SKM-1 treated with dmso at 0.1 percent for 144 hours (cell line): ENCODE measurements at regions not wholly inside any gene's neighbourhood (a gene's known extent, or its start where the extent isn't known, plus 50 kb on each side); places are given as distances from the start of the nearest gene placed in this dataset.
"Not testable (repeated sequence)": the region's sequence is repeated elsewhere in the genome, so short reads cannot be mapped to it uniquely, and the experiment has no call there.

Experiments
- DNase-seq: peaks from one replicate; lab custom pipeline; 2025; ENCODE audit not compliant: unreplicated experiment; lab: John Stamatoyannopoulos, UW

DNA sequence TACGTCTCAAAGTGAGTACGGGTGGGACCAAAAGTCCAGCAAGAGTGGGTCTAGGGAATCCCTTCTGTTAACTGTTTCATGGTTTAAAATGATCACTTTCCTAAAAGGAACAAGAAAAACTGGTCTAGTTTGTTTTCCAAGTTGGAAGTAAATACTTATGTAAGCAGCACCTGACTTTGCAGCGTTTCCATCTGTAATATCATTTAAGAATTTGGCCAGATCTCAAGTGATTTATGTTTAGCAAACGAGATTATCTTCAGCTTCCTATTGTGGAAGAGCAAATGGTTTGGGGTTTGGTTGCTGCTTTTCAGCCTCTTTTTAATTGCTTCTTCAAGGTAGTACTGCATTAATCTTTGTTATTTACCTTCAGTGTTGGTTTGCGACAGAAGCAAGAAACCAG is 50.4 kb downstream of the FHIP1A start:
- no peak for DNase-seq

- no peak for DNase-seq
Observed at GRCh38 chr4:151460434-151460833, 51.5 kb downstream of the FHIP1A start.

DNA sequence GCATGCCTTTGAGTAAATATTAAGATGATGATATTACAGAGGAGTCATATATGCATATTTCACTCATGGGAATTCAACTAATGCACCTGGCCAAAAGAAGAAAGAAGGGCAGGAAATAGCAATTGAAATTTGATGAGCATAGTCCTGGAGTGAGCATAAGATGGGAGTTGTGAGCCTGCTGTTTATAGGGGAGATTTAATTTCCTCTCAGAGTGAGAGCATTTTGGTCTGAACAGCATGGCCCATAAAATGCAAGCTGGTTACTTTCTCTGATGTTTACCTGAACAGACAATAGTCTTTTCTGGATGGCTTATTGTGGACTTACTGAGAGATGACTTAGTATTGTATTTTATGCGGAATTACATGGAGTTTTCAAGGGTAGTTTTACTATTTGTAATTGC is 53.6 kb downstream of the FHIP1A start:
- no peak for DNase-seq

DNA sequence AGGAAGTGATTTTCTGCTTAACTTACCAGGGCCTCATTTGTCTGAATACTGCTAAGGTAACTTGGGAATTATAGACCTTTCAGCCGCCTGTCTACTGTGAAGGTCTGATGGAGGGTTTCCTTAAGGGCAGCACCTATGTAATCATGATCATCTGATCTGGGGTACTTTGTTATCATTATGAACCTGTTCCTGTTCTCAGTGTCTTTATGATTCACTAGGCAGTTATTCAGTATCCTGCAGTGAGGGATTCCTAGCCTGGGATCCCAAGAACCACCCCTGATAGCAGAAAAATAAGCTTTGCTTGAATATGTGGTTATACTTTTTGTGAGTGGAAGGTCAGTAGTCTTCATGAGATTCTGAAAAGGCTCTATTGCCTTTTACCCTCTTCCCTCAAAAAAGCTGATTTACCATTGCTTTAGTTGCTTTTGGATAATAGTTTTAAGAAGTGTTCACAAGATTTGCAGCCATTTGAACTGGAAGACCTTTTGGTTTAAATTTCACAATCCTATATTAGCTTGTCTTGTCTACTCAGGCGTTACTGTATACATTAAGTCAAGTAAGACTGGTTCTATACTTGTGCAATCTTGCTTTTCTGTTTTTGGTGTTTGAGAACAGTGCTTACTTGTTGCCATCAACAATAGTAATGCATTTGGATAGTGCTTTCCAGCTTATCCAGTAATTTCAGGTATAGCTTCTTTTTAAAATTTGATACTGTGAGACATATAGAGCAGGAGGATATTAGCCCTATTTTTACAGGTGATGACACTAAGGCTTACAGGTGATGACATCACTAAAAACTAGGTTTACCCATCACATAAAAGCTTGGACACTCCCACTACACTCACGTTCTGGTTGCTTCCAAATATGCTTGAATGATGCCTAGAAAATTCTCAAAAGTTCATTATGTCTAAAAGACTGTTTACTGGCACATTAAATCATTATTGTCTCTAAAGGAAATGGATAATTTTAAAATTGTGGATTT is 60.0 kb downstream of the FHIP1A start:
- DNase-seq = no peak

DNA sequence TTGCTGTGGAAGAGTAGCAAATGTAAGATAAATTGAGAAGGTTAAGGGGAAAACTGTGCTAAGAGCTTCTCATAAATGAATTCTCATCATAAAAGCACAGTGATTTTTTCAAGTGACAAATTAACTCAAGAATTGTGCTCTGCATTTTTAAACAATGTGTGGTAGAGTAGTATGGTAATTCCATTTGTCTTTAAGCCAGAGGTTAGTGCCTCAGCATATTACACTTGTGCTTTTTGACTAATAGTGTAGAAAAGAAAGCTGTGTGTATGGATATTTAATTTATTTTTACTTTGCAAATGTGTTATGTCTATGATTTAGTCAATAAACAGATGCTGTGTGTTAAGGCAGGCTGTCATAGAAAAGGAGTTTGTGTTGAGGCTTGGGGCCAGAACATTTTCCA is 61.0 kb downstream of the FHIP1A start:
- no peak for DNase-seq

DNA sequence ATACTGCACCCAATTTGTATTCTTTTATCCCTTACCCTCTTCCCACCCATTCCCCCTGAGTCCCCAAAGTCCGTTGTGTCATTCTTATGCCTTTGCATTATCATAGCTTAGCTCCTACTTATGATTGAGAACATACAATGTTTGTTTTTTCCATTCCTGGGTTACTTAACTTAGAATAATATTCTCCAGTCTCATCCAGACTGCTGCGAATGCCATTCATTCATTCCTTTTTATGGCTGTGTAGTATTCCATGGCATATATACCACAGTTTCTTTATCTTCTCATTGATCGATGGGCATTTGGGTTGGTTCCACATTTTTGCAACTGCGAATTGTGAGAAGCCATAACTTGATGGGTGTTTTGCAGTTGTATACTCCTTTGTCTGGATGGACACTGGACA is 62.8 kb downstream of the FHIP1A start:
- DNase-seq = no peak

- DNase-seq = no peak
Observed at GRCh38 chr4:151472297-151472696, 63.3 kb downstream of the FHIP1A start.

DNA sequence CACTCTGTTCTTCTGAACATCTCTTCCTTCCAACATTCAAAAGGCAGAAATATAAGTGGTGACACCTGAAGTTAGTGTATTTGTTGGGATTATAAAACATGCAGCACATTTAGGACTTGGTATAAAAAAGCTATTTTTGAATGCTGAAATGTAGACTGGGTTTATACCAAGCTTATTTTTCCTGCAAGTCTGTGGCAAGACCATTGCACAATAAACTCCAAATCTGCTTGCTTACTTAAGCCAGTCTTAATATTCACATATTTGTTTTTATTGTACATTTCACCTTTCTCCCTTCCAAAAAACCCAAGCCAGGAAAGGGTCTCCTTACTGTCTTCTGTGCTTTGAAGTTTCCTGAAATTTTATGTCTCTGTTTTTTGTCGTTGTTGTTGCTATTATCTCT is 63.7 kb downstream of the FHIP1A start:
- no peak for DNase-seq

DNA sequence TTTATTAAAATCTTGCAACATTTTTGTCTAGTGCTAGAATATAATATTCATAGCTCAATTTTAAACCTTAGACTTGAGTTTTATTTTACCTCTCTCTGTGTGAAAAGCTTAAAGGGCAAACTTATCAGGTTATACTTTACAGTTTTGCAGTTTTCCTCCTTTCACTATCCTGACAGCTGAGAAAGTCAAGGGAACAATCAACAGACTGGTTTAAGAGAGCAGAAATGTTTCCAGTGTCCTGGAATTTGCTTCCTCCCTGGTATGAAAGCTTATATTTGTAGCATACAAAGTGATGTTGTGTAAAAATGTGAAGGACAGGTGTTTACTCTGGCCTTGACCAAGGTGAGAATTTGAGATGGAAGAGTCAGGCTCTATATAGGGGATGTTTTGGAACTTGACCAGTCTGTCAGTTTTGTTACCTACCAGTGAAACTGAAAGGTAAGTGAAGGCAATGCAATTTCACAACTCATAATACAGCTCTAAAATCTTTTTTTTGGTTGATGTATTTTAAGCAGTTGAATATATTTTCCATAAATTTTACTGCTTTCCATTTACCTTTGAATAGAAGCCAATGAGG is 64.6 kb downstream of the FHIP1A start:
- no peak for DNase-seq

DNA sequence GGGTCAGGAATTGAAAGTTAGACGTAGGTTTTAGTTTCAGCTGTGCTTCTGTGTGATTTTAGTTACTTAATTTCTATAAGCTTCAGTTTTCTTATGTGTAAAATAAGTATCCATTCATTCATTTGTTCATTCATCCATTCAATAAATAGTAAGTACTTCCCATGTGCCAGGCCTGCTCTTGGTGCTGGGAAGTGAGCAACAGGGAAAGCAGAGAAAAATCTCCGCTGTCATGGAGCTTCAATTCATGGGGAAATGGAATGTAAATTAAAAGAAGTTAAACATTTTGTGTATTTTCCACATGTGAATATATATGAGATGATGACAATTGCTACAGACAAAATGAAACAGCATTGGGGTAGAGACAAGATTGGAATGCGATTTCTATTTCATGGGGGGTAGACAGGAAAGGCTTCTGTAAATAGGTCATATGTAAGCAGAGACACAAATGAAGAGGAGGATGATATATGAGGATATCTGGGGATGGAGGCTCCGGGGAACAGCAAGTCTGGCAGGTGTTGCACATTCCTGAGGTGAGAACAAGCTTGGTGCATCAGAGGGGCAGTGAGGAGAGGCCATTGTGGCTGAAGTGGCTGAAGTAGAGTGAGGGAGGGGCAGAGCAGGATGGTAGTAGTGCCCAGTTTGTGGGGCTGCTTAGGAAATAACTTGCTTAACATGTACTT is 66.2 kb downstream of the FHIP1A start:
- DNase-seq = no peak

- no peak for DNase-seq
Observed at GRCh38 chr4:151481813-151482212, 72.8 kb downstream of the FHIP1A start.

- DNase-seq = no peak
Observed at GRCh38 chr4:151484396-151485102, 75.6 kb downstream of the FHIP1A start.

DNA sequence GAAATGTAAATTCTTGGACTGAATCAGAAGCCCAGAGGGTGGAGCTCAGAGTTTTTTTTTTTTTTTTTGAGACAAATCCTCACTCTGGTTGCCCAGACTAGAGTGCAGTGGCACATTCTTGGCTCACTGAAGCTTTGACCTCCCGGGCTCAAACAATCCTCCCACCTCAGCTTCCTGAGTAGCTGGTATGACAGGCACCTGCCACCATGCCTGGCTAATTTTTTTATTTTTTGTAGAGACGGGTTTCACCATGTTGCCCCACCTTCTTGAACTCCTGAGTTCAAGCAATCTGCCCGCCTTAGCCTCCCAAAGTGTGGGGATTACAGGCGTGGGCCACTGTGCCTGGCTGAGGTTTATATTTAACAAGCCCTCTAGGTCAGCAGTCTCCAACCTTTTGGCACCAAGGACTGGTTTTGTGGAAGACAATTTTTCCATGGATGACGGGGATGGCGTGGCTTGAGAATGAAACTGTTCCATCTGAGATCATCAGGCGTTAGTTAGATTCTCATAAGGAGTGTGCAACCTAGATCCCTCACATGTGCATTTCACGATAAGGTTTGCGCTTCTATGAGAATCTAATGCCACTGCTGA is 76.7 kb downstream of the FHIP1A start:
- DNase-seq = no peak

DNA sequence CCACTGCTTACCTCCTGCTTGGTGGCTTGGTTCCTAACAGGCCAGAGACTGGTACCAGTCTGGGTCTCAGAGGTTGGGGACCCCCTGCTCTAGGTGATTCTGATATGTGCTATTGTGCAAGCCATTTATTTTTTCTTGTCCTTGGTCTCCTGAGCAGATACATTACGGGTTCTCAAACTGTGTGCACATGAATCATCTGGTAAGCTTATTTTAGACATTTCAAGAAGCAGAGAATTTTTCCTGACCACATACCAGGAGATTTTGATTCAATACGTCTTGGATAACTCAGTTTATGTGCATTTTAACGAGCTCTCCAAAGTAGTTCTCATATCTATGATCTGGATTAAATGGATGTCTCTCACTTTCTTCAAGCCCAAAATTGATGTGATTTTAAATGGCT is 77.2 kb downstream of the FHIP1A start:
- no peak for DNase-seq

DNA sequence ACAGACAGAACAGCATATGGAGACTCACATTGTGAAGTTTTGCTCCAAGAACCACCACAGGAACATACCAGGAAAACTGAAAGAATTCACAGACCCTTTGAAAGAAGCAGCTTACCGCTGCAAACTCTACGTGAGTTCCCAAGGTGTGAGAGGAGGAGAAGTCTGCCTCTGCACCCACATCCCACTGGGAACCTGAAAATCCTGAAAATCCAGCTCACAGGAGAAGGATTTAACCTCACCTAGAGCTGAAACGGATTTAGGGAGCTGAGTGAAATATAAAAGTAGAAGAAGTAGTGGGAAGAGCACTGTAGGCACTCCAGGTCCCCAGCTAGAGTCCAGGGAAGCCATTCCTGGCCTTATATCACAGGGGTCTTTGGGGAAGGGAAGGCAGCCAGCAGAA is 80.0 kb downstream of the FHIP1A start:
- DNase-seq = no peak

- DNase-seq = no peak
Observed at GRCh38 chr4:151489462-151490203, 80.7 kb downstream of the FHIP1A start.

DNA sequence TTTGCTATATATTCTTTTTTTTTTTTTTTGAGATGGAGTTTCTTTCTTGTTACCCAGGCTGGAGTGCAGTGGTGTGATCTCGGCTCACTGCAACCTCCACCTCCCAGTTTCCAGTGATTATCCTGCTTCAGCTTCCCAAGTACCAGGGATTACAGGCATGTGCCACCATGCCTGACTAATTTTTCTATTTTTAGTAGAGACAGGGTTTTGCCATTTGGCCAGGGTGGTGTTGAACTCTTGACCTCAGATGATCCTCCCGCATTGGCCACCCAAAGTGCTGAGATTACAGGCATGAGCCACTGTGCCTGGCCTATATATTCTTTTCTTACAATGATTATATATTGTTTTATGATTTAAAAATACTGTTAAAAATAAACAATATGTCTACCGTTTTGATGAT is 86.6 kb downstream of the FHIP1A start:
- not testable (repeated sequence) for DNase-seq

DNA sequence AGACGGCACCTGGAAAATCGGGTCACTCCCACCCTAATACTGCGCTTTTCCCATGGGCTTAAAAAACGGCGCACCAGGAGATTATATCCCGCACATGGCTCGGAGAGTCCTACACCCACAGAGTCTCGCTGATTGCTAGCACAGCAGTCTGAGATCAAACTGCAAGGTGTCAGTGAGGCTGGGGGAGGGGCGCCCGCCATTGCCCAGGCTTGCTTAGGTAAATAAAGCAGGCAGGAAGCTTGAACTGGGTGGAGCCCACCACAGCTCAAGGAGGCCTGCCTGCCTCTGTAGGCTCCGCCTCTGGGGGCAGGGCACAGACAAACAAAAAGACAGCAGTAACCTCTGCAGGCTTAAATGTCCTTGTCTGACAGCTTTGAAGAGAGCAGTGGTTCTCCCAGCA is 102.6 kb downstream of the FHIP1A start:
- not testable (repeated sequence) for DNase-seq

DNA sequence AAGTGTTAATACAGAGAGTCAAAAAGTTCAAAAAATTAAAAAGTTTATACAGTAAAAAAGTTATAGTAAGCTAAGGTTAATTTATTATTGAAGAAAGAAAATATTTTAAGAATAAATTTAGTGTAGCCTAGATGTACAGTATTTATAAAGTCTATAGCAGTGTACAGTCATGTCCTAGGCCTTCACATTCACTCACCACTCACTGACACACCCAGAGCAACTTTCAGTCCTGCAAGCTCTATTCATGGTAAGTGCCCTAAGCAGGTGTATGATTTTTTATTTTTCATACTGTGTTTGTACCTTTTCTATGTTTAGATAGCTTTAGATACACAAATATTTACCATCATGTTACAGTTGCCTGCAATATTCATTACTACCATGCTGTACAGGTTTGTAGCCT is 108.9 kb downstream of the FHIP1A start:
- no peak for DNase-seq

DNA sequence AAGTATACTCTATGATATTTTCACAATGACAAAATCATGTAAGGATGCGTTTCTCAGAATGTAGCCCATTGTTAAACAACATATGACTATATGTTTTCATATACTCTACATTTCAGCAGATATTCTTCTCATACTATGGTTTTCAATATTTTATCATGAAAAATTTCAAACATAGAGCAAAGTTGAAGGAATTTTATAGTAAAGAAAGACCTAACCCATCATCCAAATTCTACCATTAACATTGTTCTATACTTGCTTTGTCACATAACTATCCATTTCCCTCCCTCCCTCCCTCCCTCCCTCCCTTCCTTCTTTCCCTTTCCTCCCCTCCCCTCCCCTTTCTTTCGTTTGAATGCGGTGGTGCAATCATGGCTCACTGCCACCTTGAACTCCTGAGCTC is 109.4 kb downstream of the FHIP1A start:
- no peak for DNase-seq
